ENCODE measurements at regions not wholly inside any gene's neighbourhood (a gene's known extent, or its start where the extent isn't known, plus 50 kb on each side); places are given as distances from the start of the nearest gene placed in this dataset.

DNA sequence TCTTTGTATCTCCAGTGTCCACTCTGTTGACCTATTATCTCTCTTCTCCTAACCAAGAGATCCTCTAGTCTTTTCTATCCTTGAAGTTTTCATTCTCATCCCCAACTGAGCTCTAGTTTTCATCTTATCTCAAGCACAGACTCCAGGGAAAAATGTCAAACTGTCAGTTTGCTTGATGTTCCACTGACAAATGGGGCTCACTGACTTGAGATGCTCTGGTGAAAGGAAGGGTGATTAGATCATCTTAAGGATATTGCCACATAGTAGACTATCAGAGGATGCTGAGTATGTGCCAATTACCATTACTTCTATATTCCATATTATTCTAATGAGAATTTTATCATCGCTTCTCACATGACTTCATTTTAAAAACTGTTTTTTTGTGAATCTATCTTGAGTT, 2008.2 kb downstream of the ARAP2 start:
- Mint-ChIP-seq H3K4me1 (ENCODE audit: low read depth, unreplicated experiment) (no peaks in the 10 kb centered on the region), H3K9me3 (ENCODE audit: low read depth, unreplicated experiment) (peaks cover 13% of the 10 kb centered on the region), H3K27me3 (ENCODE audit: unreplicated experiment) (no peaks in the 10 kb centered on the region), H3K4me3 (ENCODE audit: low read depth, unreplicated experiment) (no peak overlapping the region), H3K36me3 (ENCODE audit: insufficient read depth, unreplicated experiment) (no peaks in the 10 kb centered on the region), H3K27ac (ENCODE audit: unreplicated experiment) (no peak overlapping the region)
- TF ChIP-seq, protein P1, sequence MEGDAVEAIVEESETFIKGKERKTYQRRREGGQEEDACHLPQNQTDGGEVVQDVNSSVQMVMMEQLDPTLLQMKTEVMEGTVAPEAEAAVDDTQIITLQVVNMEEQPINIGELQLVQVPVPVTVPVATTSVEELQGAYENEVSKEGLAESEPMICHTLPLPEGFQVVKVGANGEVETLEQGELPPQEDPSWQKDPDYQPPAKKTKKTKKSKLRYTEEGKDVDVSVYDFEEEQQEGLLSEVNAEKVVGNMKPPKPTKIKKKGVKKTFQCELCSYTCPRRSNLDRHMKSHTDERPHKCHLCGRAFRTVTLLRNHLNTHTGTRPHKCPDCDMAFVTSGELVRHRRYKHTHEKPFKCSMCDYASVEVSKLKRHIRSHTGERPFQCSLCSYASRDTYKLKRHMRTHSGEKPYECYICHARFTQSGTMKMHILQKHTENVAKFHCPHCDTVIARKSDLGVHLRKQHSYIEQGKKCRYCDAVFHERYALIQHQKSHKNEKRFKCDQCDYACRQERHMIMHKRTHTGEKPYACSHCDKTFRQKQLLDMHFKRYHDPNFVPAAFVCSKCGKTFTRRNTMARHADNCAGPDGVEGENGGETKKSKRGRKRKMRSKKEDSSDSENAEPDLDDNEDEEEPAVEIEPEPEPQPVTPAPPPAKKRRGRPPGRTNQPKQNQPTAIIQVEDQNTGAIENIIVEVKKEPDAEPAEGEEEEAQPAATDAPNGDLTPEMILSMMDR (IDR thresholded peaks at IDR 0.05; ENCODE audit: unreplicated experiment) = no peak
- DNase-seq = no peak
- intact Hi-C loops (cut with micrococcal nuclease; ENCODE audit: unreplicated experiment) = no loop called here
- CTCF ChIA-PET = no interaction called here
- BruUV-seq (replicated peaks) = no TSS peak

DNA sequence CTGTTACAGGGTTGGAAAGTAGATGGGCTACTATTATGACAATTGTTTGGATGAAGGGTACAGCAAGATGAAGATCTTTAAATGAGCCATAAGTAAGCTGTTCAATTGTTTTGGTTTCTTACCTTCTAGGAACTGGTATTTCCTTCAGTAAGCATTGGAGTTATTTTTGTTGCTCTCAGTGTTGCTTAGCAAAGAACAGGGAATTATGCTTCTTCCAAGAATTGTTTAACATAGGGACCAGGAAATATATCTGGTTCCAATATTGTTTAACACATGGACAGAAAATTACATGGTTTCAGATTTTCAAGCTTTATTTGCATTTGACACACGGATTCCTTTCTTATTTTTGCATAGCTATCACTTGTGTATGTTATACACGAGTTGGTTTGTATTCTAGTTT, 1999.0 kb downstream of the ARAP2 start:
- Mint-ChIP-seq H3K27ac (ENCODE audit: unreplicated experiment) (no peak overlapping the region), H3K27me3 (ENCODE audit: unreplicated experiment) (no peaks in the 10 kb centered on the region), H3K4me3 (ENCODE audit: low read depth, unreplicated experiment) (no peak overlapping the region), H3K36me3 (ENCODE audit: insufficient read depth, unreplicated experiment) (no peaks in the 10 kb centered on the region), H3K9me3 (ENCODE audit: low read depth, unreplicated experiment) (no peaks in the 10 kb centered on the region), H3K4me1 (ENCODE audit: low read depth, unreplicated experiment) (no peaks in the 10 kb centered on the region)
- intact Hi-C loops (cut with micrococcal nuclease; ENCODE audit: unreplicated experiment) = no loop called here
- BruUV-seq (replicated peaks) = no TSS peak
- CTCF ChIA-PET = no interaction called here
- no peak for DNase-seq
- TF ChIP-seq, protein P1 (IDR thresholded peaks at IDR 0.05; ENCODE audit: unreplicated experiment) = no peak

GRCh38 chr4:34250562-34250961, 1993.8 kb downstream of the ARAP2 start:
- Mint-ChIP-seq H3K4me3 (ENCODE audit: low read depth, unreplicated experiment) (no peak overlapping the region), H3K4me1 (ENCODE audit: low read depth, unreplicated experiment) (no peaks in the 10 kb centered on the region), H3K27me3 (ENCODE audit: unreplicated experiment) (no peaks in the 10 kb centered on the region), H3K36me3 (ENCODE audit: insufficient read depth, unreplicated experiment) (no peaks in the 10 kb centered on the region), H3K27ac (ENCODE audit: unreplicated experiment) (no peak overlapping the region), H3K9me3 (ENCODE audit: low read depth, unreplicated experiment) (peaks cover 3% of the 10 kb centered on the region)
- DNase-seq = no peak
- intact Hi-C loops (cut with micrococcal nuclease; ENCODE audit: unreplicated experiment) = no loop called here
- TF ChIP-seq, protein P1 (IDR thresholded peaks at IDR 0.05; ENCODE audit: unreplicated experiment) = no peak
- CTCF ChIA-PET = no interaction called here
- BruUV-seq (replicated peaks) = no TSS peak

DNA sequence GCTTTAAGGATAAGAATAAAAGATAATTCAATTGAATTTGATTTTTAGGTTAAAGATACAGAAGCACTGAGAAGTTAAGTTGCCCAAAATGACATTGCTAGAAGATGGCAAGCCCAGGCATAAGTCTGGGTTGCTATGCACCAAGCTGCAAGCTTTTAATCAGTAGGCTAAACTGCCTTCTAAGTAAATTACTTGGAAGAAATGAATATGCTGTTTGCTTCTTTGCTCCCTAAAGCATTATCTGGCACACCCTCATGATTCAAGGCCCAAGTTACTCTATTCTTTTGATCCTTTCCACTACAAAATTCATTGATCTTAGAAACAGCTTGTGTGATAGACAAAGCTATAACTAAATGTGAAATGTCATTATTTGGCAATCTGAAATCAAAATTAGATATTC, 1991.1 kb downstream of the ARAP2 start:
- Mint-ChIP-seq H3K9me3 (ENCODE audit: low read depth, unreplicated experiment) (peaks cover 9% of the 10 kb centered on the region), H3K27me3 (ENCODE audit: unreplicated experiment) (no peaks in the 10 kb centered on the region), H3K27ac (ENCODE audit: unreplicated experiment) (no peak overlapping the region), H3K36me3 (ENCODE audit: insufficient read depth, unreplicated experiment) (no peaks in the 10 kb centered on the region), H3K4me3 (ENCODE audit: low read depth, unreplicated experiment) (no peak overlapping the region), H3K4me1 (ENCODE audit: low read depth, unreplicated experiment) (no peaks in the 10 kb centered on the region)
- no peak for DNase-seq
- intact Hi-C loops (cut with micrococcal nuclease; ENCODE audit: unreplicated experiment) = no loop called here
- CTCF ChIA-PET = no interaction called here
- TF ChIP-seq, protein P1 (IDR thresholded peaks at IDR 0.05; ENCODE audit: unreplicated experiment) = no peak
- BruUV-seq (replicated peaks) = no TSS peak

DNA sequence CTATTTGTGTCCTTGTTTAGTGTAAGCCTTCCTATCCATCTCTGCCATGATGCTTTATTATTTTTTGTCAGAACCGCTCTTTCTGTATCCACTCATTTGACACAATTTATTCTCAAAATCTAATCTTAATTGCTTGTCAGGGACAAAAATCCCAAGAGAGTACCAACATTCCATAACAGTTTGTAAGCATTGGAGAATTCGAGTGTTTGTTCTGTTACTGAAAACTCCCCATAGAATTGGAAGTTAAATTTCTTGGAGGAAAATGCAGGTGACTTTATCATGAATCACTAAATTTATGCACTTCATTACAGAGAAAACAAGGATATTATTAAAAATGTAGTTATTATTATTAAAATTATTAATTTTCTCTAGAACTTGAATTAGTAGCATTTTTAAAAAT, 1986.1 kb downstream of the ARAP2 start:
- H3K36me3 Mint-ChIP-seq (ENCODE audit: insufficient read depth, unreplicated experiment) = no peaks in the 10 kb centered on the region
- no peak overlapping the region for H3K27ac Mint-ChIP-seq (ENCODE audit: unreplicated experiment)
- no TSS peak for BruUV-seq (replicated peaks)
- H3K4me3 Mint-ChIP-seq (ENCODE audit: low read depth, unreplicated experiment) = no peak overlapping the region
- H3K4me1 Mint-ChIP-seq (ENCODE audit: low read depth, unreplicated experiment) = no peaks in the 10 kb centered on the region
- H3K27me3 Mint-ChIP-seq (ENCODE audit: unreplicated experiment) = no peaks in the 10 kb centered on the region
- DNase-seq = no peak
- peaks cover 13% of the 10 kb centered on the region for H3K9me3 Mint-ChIP-seq (ENCODE audit: low read depth, unreplicated experiment)
- CTCF ChIA-PET = no interaction called here
- TF ChIP-seq, protein P1 (IDR thresholded peaks at IDR 0.05; ENCODE audit: unreplicated experiment) = no peak
- intact Hi-C loops (cut with micrococcal nuclease; ENCODE audit: unreplicated experiment) = no loop called here

All from Calu3 (cell line).